NCI-H187 treated with DMSO at 0.1 percent for 48 hours (cell line): ENCODE measurements at regions not wholly inside any gene's neighbourhood (a gene's known extent, or its start where the extent isn't known, plus 50 kb on each side); places are given as distances from the start of the nearest gene placed in this dataset.
"Not testable (repeated sequence)": the region's sequence is repeated elsewhere in the genome, so short reads cannot be mapped to it uniquely, and the experiment has no call there.

Experiments
- DNase-seq: peaks from one replicate; lab custom pipeline; 2025; lab: John Stamatoyannopoulos, UW

DNA sequence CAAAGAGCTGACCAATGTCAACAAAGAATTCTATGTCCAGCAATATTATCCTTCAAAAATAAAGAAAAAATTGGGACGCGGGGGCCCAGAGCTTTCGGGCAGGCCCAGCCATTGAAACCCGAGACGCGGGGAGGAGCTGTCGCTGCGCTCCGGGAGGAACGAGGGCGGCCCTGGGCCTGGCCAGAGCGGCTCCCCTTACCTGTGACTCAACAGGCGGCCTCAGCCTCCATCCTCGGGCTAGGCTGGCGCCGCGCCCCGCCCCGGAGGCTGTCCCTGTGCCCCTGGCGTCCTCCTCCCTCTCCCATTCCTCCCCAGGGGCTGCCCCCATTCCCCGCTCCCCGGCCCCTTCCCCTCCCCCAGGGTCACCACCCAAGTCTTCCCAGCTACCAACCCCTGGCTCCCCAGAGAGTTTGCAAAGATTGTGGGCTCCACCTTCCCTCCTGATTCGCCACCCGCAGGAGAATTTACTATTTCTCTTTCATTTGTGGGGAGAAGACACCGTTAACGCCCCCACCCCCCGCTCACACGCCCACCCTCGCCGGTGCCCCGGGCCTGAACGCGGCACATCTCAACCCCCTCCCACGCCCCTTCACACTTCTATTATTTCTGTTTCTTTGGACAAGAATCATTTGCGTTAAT, 127.9 kb downstream of the ARRDC4 start:
- not testable (repeated sequence) for DNase-seq

DNA sequence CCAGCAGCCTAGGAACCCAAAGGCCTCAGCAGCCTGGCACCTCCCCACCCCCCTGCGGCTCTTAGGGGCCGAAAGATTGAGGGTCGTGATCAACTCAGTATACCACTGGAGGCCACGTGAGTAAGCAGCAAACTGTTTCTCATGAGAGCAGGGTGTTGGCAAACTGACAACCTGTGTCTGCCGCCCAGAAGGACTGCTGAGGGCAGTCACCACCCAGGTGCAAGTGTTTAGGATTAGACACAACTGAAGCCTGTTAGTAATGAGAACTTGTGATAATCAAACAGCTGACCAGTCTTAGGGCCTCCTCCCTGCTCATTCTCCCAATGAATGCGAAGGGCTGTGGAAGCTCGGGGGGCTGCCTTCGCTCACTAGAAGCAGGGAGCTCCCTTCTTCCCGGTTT, 128.8 kb downstream of the ARRDC4 start:
- DNase-seq, result not testable (repeated sequence)

DNA sequence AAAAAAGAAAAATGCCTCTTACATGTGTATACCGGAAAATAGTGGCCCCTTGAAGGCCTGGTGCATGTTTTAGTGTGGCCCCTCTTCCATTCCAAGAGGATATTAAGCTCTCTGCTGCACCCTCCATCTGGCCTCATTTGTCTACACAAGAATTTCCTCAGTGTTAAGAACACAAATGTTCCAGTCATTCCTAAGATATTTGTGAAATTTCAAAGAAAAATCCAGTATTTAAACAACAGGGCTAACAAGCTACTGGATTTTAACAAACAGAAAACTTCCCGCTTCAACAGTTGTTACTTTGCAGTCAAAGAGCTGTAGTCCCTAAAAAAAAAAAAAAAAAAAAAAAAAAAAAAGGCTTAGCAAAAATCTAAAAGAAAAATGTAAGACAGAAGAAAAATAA, 137.5 kb downstream of the ARRDC4 start:
- DNase-seq, result not testable (repeated sequence)

DNA sequence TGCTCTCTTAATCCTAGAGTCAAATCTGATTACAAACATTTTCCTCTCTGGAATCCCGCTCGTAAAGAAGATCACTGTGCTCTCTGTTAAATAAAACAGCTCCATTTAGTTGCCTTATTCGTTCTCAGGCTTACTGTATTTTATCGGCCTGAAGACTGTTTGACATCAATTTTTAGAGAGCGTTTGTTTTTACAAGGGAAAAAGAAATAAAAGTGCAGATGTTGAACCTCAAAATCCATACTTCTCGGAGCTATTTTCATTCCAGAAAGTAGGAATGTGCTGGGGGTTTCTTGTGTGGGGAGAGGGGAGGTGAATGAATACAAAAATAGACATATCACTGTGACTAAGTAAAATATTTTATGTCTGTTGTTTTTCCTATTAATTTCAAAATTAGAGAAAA, 140.1 kb downstream of the ARRDC4 start:
- not testable (repeated sequence) for DNase-seq

DNA sequence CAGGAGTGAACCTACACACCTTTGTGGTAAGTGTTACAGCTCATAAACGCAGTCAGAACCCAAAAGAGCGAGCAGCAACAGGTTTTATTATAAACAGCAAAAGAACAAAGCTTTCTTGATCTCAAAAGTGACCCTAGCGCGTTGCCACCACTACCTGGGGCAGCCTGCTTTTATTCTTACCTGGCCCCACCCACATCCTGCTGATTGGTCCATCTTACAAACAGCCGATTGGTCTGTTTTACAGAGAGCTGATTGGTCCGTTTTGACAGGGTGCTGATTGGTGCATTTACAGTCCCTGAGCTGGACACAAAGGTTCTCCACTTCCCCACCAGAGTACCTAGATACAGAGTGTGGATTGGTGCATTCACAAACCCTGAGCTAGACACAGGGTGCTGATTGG, 143.1 kb downstream of the ARRDC4 start:
- DNase-seq, result no peak

DNA sequence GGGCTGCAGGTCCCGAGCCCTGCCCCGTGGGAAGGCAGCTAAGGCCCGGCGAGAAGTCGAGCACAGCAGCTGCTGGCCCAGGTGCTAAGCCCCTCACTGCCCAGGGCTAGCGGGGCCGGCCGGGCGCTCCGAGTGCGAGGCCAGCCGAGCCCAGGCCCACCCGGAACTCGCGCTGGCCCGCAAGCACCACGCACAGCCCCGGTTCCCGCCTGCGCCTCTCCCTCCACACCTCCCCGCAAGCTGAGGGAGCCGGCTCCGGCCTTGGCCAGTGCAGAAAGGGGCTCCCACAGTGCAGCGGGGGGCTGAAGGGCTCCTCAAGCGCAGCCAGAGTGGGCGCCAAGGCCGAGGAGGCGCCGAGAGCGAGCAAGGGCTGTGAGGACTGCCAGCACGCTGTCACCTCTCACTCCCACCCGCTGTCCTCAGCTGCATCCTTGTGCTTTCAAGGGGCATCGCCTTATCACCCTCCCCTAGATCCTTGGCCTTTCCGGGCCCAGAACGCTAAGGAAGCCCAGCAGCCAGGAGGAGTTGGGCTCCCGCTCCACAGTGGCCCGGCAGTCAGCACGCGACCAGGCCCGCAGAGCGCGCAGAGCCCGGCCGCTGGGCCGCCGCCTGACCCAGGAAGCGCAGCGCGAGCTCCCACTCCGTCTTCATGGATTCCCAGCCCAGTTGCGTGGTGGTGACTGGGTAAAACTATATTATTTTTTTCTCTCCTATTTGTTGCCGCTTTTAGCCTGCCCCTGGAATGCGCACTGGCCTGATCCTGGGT, 144.1 kb downstream of the ARRDC4 start:
- DNase-seq, result not testable (repeated sequence)

DNA sequence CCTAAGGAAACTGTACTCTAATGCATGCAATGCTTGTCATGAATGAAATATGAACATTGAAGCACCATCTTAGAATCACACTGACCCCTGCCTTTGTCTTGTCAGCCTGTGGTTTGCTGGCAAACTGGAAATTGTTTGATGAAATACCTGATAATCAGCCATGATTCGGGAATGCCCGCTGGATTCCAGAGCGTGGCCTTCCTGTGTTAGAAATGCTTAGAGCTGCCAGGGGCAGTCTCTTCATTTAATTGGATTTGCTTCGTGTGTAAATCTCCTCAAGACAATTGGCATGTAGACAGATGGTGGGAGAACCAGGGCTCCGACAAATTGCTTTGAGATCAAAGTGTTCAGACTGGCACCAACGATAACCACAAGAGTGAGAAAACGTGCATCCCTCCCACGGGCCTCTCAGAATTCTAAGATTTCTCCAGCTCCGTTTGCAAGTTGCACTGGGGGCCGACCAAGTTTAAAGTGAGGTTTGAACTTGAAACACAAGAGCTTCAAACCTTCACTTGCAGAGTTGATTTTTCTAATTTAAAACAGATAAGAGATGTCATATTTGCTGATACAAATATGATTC, 146.2 kb downstream of the ARRDC4 start:
- not testable (repeated sequence) for DNase-seq

DNA sequence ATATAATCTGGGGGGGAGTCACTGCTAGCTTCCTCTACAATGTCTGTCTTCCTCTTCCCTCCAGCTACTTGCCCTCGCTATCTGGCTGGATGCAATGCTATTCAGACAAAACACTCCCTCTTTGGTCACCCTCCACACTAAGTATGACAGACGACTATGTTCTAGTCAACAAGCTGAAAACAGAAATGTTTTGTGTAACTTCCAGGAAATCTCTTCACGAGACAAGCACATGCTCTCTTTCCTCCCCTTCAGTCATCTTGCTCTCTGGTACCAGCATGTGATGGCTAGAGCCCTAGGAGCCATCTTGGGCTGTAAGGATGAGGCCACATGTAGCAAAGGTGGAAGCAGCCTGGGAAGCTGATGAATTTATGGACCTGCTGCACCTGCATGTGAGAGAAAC, 151.3 kb downstream of the ARRDC4 start:
- no peak for DNase-seq

DNA sequence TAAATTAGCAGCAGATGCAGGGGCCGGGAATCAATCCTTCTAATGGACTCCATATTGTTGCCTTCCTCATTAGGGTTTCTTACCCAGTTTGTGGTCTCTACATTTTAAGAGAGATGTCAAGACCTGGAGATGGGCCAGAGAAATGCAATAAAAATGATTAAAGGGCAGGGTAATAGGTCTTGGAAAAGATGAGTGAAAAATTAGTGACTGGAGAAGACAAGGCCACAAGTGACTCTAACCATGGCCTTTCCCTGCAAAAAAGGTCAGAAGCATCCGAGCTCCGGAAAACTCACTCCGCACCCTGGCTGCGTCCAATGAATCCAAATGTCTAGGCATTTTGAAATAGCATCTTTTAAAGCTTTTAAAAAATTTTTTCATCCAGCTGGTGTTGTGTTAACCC, 152.8 kb downstream of the ARRDC4 start:
- DNase-seq, result no peak

DNA sequence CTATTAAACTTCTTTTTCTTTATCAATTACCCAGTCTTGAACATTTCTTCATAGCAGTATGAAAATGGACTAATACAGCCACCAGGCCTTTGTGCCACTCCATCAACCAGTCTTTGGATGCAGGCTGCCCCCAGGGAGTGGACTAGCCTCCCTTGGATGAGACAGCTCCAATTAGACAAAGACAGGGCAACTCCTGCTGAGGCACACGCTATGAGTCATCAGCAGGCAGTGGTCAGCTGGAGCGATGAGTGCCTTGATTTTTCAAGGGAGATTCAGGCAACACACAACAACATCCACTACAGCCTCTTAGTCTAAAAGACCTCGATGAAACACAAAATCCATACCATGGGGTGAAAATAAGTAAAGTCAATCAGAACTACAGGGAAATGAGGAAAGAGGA, 160.1 kb downstream of the ARRDC4 start:
- no peak for DNase-seq

DNA sequence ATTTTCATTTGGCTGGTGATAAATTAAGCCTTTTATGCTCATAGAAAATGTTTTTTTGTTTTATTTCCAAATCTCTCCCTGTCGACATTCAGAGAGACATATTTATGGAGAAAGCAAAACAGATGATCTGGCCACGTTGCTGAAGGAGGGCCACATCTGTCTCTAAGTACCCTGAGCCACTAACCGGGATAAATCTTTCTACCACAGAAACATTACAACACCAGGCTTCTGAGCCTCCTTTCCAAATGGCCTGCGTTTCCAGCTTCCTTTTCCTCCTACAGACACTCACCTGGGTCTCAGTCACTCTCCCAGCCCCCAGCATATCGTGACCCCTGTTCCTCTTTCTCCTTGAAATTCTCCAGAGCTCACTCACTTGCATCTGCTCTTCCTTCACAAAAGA, 161.0 kb downstream of the ARRDC4 start:
- no peak for DNase-seq

DNA sequence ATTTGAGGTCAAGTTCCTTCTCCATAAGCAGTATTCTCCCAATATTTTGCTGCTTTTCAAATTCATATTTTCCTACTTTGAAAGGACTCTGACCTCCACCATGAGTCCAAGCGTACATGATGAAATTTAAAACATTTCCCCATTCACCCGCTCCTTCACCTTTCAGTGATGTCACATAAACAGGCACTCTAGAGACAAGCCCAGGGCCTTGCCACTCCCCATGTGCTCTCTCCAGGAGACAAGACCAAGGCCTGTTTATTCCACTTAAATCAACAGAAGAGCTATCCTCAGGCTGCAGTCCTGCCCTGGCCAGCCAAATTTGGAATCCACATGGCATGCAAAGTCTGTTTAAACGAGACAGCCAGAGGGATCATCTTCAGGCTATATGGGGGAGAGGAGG, 161.5 kb downstream of the ARRDC4 start:
- DNase-seq, result no peak

DNA sequence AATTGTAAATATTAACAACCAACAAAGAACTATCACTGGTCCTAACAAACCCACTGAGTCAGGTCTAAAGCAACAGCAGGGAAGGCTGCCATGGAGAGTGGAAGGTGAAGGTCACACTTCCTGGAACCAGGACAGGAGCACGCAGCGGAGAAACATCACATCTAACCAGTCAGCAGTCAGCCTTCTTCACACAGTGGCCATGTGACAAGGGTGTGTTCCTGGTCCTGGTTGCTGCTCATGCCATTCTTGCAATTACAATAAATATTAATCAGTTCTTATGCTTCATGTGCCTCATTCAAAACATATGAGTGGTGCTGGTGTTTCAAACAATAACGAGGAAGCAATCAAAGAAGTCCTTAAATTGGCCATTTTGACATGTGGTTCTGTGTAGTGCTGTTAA, 162.8 kb downstream of the ARRDC4 start:
- no peak for DNase-seq

DNA sequence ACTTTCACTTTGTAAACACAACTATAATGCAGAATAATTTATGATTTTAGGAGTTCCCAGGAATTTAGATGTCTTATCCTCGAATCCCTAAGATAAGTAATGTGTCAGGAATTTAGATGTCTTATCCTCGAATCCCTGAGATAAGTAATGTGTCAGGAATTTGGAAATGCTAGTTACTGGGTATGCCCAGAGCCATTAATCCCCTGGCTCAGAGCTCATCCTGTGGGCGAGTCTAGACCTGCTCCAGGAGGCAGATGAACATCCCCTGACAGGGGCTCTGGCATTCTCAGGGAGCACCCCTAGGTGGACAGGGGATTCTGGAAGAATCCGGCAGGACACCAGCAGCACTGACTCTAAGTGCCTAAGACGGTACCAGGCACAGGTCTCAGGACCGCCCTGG, 163.3 kb downstream of the ARRDC4 start:
- DNase-seq, result no peak

DNA sequence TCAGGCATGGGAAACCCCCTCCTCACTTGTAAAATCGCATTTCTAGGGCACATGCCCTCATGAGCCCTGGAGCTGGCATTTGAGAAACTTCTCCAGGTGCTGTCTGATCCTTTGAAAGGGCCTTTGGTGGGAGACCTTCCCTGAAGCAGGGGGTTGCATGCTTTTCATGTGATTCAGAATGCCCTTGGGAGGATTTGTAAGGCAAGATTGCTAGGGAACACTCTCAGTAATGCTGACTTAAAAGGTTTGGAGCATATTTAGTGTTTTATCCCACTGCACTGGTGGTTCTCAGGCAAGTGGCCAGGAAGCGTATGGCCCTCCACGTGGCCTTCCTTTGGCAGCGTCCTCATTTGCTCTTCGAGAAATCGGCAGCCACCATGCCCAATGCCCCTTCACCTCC, 164.1 kb downstream of the ARRDC4 start:
- no peak for DNase-seq

DNA sequence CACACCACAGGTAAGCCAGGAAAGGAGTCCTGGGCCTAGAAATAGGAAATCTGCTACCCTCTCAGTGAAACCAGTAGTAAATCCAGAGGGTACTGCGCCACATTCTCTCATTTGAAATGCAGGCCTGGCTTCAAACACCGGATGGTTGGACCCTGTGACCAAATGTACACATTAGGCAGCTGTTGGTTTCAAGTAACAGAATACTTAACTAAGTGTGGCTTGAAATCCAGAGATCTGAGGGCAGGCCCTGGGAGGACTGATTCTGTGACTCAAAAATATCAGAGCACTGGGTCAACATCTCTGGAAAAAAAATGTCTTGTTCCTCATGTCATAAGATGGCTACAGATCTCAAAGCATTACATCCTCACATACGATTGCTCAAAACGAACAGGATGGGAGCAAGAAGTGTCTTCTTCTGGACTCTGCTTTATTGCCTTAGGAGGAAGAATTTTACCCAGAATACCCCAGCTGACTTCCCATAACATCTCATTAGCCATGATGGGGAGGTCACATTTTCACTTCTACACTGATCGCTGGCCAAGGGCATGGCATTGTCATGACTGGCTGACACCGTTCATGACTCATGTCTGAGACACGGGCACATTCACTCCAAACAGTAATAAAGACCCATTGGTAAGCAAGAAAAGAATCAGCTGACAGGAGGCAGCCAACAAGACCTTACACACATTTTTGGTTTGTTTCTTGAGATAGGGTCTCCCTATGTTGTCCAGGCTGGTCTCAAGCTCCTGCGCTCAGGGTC, 166.0 kb downstream of the ARRDC4 start:
- DNase-seq, result no peak

DNA sequence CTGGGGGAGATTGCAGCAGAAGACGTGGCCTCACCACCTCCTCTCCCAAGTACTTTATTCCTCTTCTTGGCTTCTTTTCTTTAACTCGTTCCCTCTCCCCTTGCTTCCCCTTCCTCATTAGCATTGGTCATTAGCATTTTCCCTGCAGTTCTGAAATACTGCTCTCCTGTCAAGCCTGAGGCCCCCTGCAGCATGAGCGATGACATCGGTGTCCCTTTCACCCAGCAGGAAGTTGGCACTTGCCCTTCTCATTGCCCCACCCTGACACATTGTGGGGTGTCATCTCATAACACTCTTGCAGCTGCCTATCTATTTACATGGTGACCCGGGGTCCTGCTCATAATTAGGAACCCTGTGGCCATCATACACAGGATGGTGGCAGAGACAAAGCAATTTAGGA, 167.1 kb downstream of the ARRDC4 start:
- DNase-seq, result no peak

DNA sequence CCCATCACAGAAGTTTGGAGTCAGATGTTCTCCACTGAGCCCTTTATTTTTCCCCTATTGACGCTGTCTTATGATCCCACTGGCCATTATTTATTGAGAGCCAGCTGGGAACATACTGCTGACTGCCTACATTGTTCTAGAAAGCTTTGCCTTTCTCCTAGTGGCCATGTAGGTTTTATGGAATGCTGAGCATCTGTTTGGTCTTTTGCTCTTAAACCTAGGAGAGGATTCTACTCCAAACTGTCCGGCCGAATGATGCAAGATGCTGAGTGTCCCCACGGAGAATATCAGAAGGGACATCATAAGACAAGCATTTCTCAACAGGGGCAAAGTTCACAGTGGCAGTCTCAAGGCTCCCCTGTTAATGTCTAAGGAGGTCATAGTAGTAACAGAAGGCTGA, 171.4 kb downstream of the ARRDC4 start:
- DNase-seq, result no peak

DNA sequence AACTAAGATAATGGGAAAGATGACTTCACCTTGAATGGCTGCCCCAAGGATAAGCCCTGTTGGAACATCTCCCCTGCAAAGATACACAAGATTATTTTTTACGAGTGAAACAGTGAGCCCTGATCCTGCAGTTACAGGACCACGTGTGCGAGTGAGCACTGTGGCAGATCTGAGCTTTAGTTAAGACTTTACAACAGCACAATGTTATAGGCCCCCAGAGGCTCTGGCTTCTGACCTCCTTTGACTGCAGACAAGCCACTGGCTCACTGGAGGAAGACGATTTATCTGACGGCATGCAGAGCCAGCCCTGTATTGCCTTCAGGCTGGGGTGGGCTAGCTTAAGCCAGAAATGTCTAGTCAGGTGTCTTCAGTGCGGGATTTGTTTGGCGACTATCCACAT, 174.4 kb downstream of the ARRDC4 start:
- no peak for DNase-seq

DNA sequence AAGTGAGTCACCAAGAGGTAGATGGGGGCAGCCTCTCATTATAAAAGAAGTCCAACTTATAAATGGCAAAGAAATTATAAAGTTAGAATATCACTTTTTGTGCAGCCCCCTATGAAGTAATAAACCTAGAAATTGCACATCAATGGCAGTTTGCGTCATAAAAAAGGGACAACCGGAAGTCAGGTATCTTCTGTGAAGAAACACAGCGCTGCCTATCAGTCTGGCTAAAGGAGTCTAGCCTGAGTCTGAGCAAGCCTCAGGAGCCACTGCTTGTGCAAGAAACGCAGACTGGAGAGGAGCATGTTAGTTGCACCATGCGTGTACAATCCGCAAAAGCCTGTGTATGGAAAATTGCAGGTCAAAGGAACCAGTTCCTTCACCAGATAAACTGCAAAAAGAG, 178.4 kb downstream of the ARRDC4 start:
- DNase-seq, result no peak

DNA sequence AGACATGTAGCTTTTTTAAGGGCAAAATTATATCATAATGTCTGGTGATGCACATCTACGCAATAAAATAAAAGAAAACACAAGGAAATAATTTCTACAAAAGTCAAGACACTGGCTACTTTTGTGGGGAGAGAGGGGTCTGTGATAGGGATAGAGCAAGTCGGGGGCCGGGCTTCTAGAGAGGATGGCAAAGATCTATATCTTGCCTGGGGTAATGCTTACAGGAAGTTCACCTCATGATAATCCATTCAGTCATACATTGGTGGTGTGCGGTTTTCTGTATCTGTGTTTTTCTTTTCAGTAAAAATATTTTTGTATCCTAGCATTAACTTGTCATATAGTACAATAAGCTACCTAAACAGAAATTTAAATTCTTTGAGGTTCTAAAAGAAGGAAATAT, 178.8 kb downstream of the ARRDC4 start:
- no peak for DNase-seq

DNA sequence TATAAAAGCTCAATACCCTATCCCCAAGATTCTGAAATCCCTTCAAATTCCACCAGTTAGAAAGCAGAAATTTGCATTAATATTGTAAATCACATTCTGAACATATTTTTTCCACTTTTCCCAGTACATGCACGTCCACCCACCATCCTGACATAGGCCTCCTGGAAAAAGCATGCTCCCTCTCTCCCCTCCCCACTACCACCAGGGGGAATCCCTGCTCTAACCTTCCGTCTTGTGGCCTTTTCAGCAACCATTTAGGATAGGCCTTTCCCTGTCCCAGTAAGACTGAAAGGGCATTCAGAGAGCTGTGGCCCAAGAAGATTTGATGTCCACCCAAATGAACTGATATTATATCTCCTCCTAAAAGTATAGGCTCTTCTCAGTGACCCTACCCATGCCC, 182.1 kb downstream of the ARRDC4 start:
- DNase-seq, result no peak

DNA sequence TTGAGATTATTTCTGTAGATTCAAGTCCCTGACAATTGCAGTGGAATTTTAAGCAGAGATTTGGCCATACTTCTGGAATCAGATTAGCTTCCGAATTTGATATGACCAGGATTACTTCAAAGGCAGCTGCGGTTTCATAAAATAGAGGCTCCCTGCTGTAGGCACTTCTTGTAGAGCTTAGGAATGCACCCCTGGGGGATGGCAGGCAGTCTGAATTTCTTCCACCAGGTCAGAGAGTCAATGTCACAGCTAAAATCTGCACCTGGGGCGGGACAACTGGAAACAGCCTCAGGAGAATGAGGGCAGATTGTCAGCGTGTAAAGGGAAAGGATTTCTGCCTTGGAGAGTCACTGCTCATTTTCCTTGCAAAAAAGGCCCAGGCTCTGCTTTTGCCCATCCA, 182.6 kb downstream of the ARRDC4 start:
- DNase-seq, result no peak
